ENCODE measurements at regions not wholly inside any gene's neighbourhood (a gene's known extent, or its start where the extent isn't known, plus 50 kb on each side); places are given as distances from the start of the nearest gene placed in this dataset.
"Not testable (repeated sequence)": the region's sequence is repeated elsewhere in the genome, so short reads cannot be mapped to it uniquely, and the experiment has no call there.

- Mint-ChIP-seq H3K27ac (no peak overlapping the region), H3K4me1 (no peaks in the 10 kb centered on the region), H3K27me3 (ENCODE audit: low read depth in 2 of 2) (peaks cover 0 to 2% of the 10 kb centered on the region in 2 donors), H3K9me3 (no peaks in the 10 kb centered on the region), H3K4me3 (no peak overlapping the region), H3K36me3 (no peaks in the 10 kb centered on the region)
- intact Hi-C loops (cut with micrococcal nuclease): no loop called here
- ATAC-seq (no peak), DNase-seq (no peak)
- no peak overlapping the region for H3K4me3 ChIP-seq (ENCODE audit: low read length)
- no peaks in the 10 kb centered on the region for H3K27me3 ChIP-seq (ENCODE audit: control insufficient read depth, insufficient read depth, low read length)
- TF ChIP-seq, protein P1, sequence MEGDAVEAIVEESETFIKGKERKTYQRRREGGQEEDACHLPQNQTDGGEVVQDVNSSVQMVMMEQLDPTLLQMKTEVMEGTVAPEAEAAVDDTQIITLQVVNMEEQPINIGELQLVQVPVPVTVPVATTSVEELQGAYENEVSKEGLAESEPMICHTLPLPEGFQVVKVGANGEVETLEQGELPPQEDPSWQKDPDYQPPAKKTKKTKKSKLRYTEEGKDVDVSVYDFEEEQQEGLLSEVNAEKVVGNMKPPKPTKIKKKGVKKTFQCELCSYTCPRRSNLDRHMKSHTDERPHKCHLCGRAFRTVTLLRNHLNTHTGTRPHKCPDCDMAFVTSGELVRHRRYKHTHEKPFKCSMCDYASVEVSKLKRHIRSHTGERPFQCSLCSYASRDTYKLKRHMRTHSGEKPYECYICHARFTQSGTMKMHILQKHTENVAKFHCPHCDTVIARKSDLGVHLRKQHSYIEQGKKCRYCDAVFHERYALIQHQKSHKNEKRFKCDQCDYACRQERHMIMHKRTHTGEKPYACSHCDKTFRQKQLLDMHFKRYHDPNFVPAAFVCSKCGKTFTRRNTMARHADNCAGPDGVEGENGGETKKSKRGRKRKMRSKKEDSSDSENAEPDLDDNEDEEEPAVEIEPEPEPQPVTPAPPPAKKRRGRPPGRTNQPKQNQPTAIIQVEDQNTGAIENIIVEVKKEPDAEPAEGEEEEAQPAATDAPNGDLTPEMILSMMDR (IDR thresholded peaks at IDR 0.05): no peak
- WGBS (ENCODE audit: insufficient coverage): 94% methylated on average over 3 of the region's 3 CpGs
- H3K4me1 ChIP-seq (ENCODE audit: control insufficient read depth, insufficient read depth, low read length): no peaks in the 10 kb centered on the region
- H3K27ac ChIP-seq (ENCODE audit: low read length): no peak overlapping the region
- no peaks in the 10 kb centered on the region for H3K36me3 ChIP-seq (ENCODE audit: control insufficient read depth, insufficient read depth, low read length)
- H3K9me3 ChIP-seq (ENCODE audit: control insufficient read depth, insufficient read depth, low read length): no peaks in the 10 kb centered on the region
Observed at GRCh38 chr5:111926026-111926425, 169.0 kb upstream of the NREP start.

- Mint-ChIP-seq H3K27ac (no peak overlapping the region), H3K27me3 (ENCODE audit: low read depth in 2 of 2) (no peaks in the 10 kb centered on the region), H3K4me3 (no peak overlapping the region), H3K9me3 (peaks cover 0 to 3% of the 10 kb centered on the region in 2 donors), H3K36me3 (no peaks in the 10 kb centered on the region), H3K4me1 (no peaks in the 10 kb centered on the region)
- 91% methylated on average over 4 of the region's 4 CpGs for WGBS (ENCODE audit: insufficient coverage)
- DNase-seq (no peak), ATAC-seq (no peak)
- no peaks in the 10 kb centered on the region for H3K4me1 ChIP-seq (ENCODE audit: control insufficient read depth, insufficient read depth, low read length)
- no peak overlapping the region for H3K27ac ChIP-seq (ENCODE audit: low read length)
- H3K36me3 ChIP-seq (ENCODE audit: control insufficient read depth, insufficient read depth, low read length): no peaks in the 10 kb centered on the region
- no peak overlapping the region for H3K4me3 ChIP-seq (ENCODE audit: low read length)
- no peaks in the 10 kb centered on the region for H3K27me3 ChIP-seq (ENCODE audit: control insufficient read depth, insufficient read depth, low read length)
- intact Hi-C loops (cut with micrococcal nuclease): no loop called here
- TF ChIP-seq, protein P1 (IDR thresholded peaks at IDR 0.05): no peak
- H3K9me3 ChIP-seq (ENCODE audit: control insufficient read depth, insufficient read depth, low read length): no peaks in the 10 kb centered on the region
Observed at GRCh38 chr5:111922344-111922743, 165.3 kb upstream of the NREP start.

- H3K4me3 ChIP-seq (ENCODE audit: low read length); H3K27me3 ChIP-seq (ENCODE audit: control insufficient read depth, insufficient read depth, low read length); H3K36me3 Mint-ChIP-seq; H3K27ac ChIP-seq (ENCODE audit: low read length); H3K9me3 ChIP-seq (ENCODE audit: control insufficient read depth, insufficient read depth, low read length); H3K9me3 Mint-ChIP-seq; H3K4me3 Mint-ChIP-seq; H3K4me1 Mint-ChIP-seq; ATAC-seq; intact Hi-C loops (cut with micrococcal nuclease); H3K27ac Mint-ChIP-seq; H3K36me3 ChIP-seq (ENCODE audit: control insufficient read depth, insufficient read depth, low read length); H3K4me1 ChIP-seq (ENCODE audit: control insufficient read depth, insufficient read depth, low read length); H3K27me3 Mint-ChIP-seq (ENCODE audit: low read depth in 2 of 2); DNase-seq: not testable (repeated sequence)
- WGBS (ENCODE audit: insufficient coverage): 87% methylated on average over 2 of the region's 2 CpGs
Observed at GRCh38 chr5:111921691-111922090, 164.7 kb upstream of the NREP start.

GRCh38 chr5:111914966-111915636, 158.1 kb upstream of the NREP start:
- Mint-ChIP-seq H3K4me3 (no peak overlapping the region), H3K27me3 (ENCODE audit: low read depth in 2 of 2) (peaks cover 0 to 7% of the 10 kb centered on the region in 2 donors), H3K9me3 (peaks cover 2 to 3% of the 10 kb centered on the region in 2 donors), H3K4me1 (no peaks in the 10 kb centered on the region), H3K27ac (no peak overlapping the region), H3K36me3 (no peaks in the 10 kb centered on the region)
- Histone ChIP-seq H3K4me3 (ENCODE audit: low read length) (no peak overlapping the region), H3K27me3 (ENCODE audit: control insufficient read depth, insufficient read depth, low read length) (no peaks in the 10 kb centered on the region), H3K27ac (ENCODE audit: low read length) (no peak overlapping the region), H3K9me3 (ENCODE audit: control insufficient read depth, insufficient read depth, low read length) (no peaks in the 10 kb centered on the region), H3K4me1 (ENCODE audit: control insufficient read depth, insufficient read depth, low read length) (no peaks in the 10 kb centered on the region), H3K36me3 (ENCODE audit: control insufficient read depth, insufficient read depth, low read length) (no peaks in the 10 kb centered on the region)
- no peak for ATAC-seq
- 92% methylated on average over 1 of the region's 1 CpG for whole genome bisulfite sequencing (ENCODE audit: insufficient coverage)
- no peak for DNase-seq
- TF ChIP-seq, protein P1 (IDR thresholded peaks at IDR 0.05): no peak
- intact Hi-C loops (cut with micrococcal nuclease): no loop called here
